IMR-90 (cell line): ENCODE measurements at regions not wholly inside any gene's neighbourhood (a gene's known extent, or its start where the extent isn't known, plus 50 kb on each side); places are given as distances from the start of the nearest gene placed in this dataset.
A peak's percentile ranks its signal among the peaks of the same experiment; 100 is the strongest.

Experiments used
- ATAC-seq: fragments of 200-7000 bp; cut with Tn5 transposase; 2 replicates; pipeline ENCODE4 v1.9.1; 2020; ENCODE audit warnings: low read depth, mild to moderate bottlenecking, moderate library complexity
- BruUV-seq: library from RNA; stranded (reverse); fragments of 400-500 nt; replicated peaks from 2 replicates; lab custom pipeline; 2021; lab: Mats Ljungman, UMichigan
- CTCF ChIA-PET: fragments of 300-600 bp; formaldehyde crosslinking; extraction: SDS; loops from one replicate; lab custom pipeline; 2021; ENCODE audit warnings: antibody characterized with exemption; lab: Yijun Ruan, JAX
- POLR2A ChIA-PET: fragments of 300-600 bp; sonication (Branson Sonifier 250); formaldehyde crosslinking; loops from one replicate; lab custom pipeline; 2022; ENCODE audit warnings: antibody characterized with exemption; ENCODE audit not compliant: unreplicated experiment; lab: Charles Lee
- DNase-seq: peaks from one replicate; pipeline ENCODE4 v3.0.0; 2013
- H2AFZ ChIP-seq: replicated peaks from 2 replicates; pipeline ENCODE3; 2013; ENCODE audit warnings: low read length, mild to moderate bottlenecking; ENCODE audit not compliant: poor library complexity
- H2AK5ac ChIP-seq: 2 replicates; pipeline ENCODE4 v1.6.1; 2013; ENCODE audit warnings: low read depth, low read length, inconsistent platforms
- H2AK9ac ChIP-seq: replicated peaks from 2 replicates; pipeline ENCODE3; 2013; ENCODE audit warnings: mild to moderate bottlenecking, low read depth, low read length, moderate library complexity; ENCODE audit not compliant: poor library complexity
- H2BK120ac ChIP-seq: 2 replicates; pipeline ENCODE4 v1.6.1; 2013; ENCODE audit warnings: low read depth, low read length, inconsistent platforms
- H2BK15ac ChIP-seq: 3 replicates; pipeline ENCODE4 v1.6.1; 2013; ENCODE audit warnings: low read depth, low read length, inconsistent platforms
- H2BK20ac ChIP-seq: 2 replicates; pipeline ENCODE4 v1.6.1; 2013; ENCODE audit warnings: low read depth, mild to moderate bottlenecking, inconsistent platforms, low read length, moderate library complexity
- H2BK5ac ChIP-seq: 2 replicates; pipeline ENCODE4 v1.6.1; 2013; ENCODE audit warnings: mild to moderate bottlenecking, low read depth, low read length, inconsistent platforms; ENCODE audit not compliant: poor library complexity, severe bottlenecking
- H3K14ac ChIP-seq: replicated peaks from 2 replicates; pipeline ENCODE4 v1.6.1; 2013; ENCODE audit warnings: low read depth, low read length, inconsistent platforms
- H3K18ac ChIP-seq: 2 replicates; pipeline ENCODE4 v1.6.1; 2013; ENCODE audit warnings: low read depth, low read length, control low read depth
- H3K23ac ChIP-seq: 2 replicates; pipeline ENCODE4 v1.6.1; 2013; ENCODE audit warnings: low read depth, low read length, inconsistent platforms
- H3K27ac ChIP-seq: 2 replicates; pipeline ENCODE4 v1.5.1; 2013; ENCODE audit warnings: mild to moderate bottlenecking, control low read depth, low read length; ENCODE audit not compliant: insufficient read depth
- H3K27me3 ChIP-seq: 2 replicates; pipeline ENCODE4 v1.6.1; 2013; ENCODE audit warnings: low read length; ENCODE audit not compliant: control insufficient read depth, insufficient read depth
- H3K36me3 ChIP-seq: 2 replicates; pipeline ENCODE4 v1.6.1; 2013; ENCODE audit warnings: low read length, mixed read lengths; ENCODE audit not compliant: control insufficient read depth, insufficient read depth
- H3K4ac ChIP-seq: 2 replicates; pipeline ENCODE4 v1.6.1; 2013; ENCODE audit warnings: low read depth, low read length, inconsistent platforms
- H3K4me1 ChIP-seq: 2 replicates; pipeline ENCODE4 v1.6.1; 2013; ENCODE audit warnings: low read length, mixed read lengths; ENCODE audit not compliant: control insufficient read depth, insufficient read depth
- H3K4me2 ChIP-seq: 2 replicates; pipeline ENCODE4 v1.6.1; 2013; ENCODE audit warnings: low read depth, mild to moderate bottlenecking, control low read depth, low read length, moderate library complexity
- H3K4me3 ChIP-seq: 2 replicates; pipeline ENCODE4 v1.5.1; 2013; ENCODE audit warnings: low read depth, mild to moderate bottlenecking, control low read depth, low read length, moderate library complexity; ENCODE audit not compliant: insufficient read depth
- H3K56ac ChIP-seq: 2 replicates; pipeline ENCODE4 v1.6.1; 2013; ENCODE audit warnings: low read length, inconsistent platforms; ENCODE audit not compliant: insufficient read depth; ENCODE audit errors: extremely low read depth
- H3K79me1 ChIP-seq, 2 experiments: 2 replicates each; pipeline ENCODE4 v1.6.1; 2013; ENCODE audit warnings: low read length in 2 of 2, inconsistent platforms in 1 of 2, low read depth in 1 of 2
- H3K9ac ChIP-seq: 2 replicates; pipeline ENCODE4 v1.6.1; 2013; ENCODE audit warnings: low read depth, low read length, control low read depth
- H3K9me1 ChIP-seq: 2 replicates; pipeline ENCODE4 v1.6.1; 2013; ENCODE audit warnings: low read length, inconsistent platforms; ENCODE audit not compliant: insufficient read depth
- H3K9me3 ChIP-seq: 2 replicates; pipeline ENCODE4 v1.6.1; 2013; ENCODE audit warnings: low read length; ENCODE audit not compliant: control insufficient read depth, insufficient read depth
- H4K20me1 ChIP-seq: 2 replicates; pipeline ENCODE4 v1.6.1; 2013; ENCODE audit warnings: low read length, inconsistent platforms; ENCODE audit not compliant: insufficient read depth
- H4K5ac ChIP-seq: 2 replicates; pipeline ENCODE4 v1.6.1; 2013; ENCODE audit warnings: mild to moderate bottlenecking, low read depth, low read length, control low read depth
- H4K8ac ChIP-seq, 2 experiments: 2 replicates each; pipeline ENCODE4 v1.6.1; 2013; ENCODE audit warnings: low read depth in 2 of 2, low read length in 2 of 2, control low read depth in 1 of 2, inconsistent platforms in 1 of 2
- H4K91ac ChIP-seq: 2 replicates; pipeline ENCODE4 v1.6.1; 2013; ENCODE audit warnings: low read depth, low read length, inconsistent platforms; ENCODE audit not compliant: insufficient read depth
- BHLHE40 ChIP-seq: fragments of 150-350 bp; IDR thresholded peaks from 2 replicates; pipeline ENCODE4 v1.6.1; 2016; ENCODE audit warnings: mild to moderate bottlenecking, low read depth, low read length
- CEBPB ChIP-seq: IDR thresholded peaks from 2 replicates; pipeline ENCODE4 v1.6.1; 2012; ENCODE audit warnings: low read depth, low read length, improper control_type of control experiment
- CHD1 ChIP-seq: IDR thresholded peaks from 2 replicates; pipeline ENCODE4 v1.6.1; 2012; ENCODE audit warnings: low read depth, low read length, improper control_type of control experiment
- CTCF ChIP-seq: conservative IDR thresholded peaks from 2 replicates; pipeline ENCODE4 v1.5.1; 2012; ENCODE audit warnings: mild to moderate bottlenecking, low read depth, low read length, improper control_type of control experiment
- ELK1 ChIP-seq: fragments of 150-350 bp; IDR thresholded peaks from 2 replicates; pipeline ENCODE4 v1.6.1; 2016; ENCODE audit warnings: low read depth, mild to moderate bottlenecking, low read length, moderate library complexity, borderline replicate concordance
- FOS ChIP-seq: fragments of 150-350 bp; IDR thresholded peaks from 2 replicates; pipeline ENCODE4 v1.6.1; 2016; ENCODE audit warnings: low read depth, low read length
- MAZ ChIP-seq: IDR thresholded peaks from 2 replicates; pipeline ENCODE4 v1.6.1; 2012; ENCODE audit warnings: low read depth, mild to moderate bottlenecking, low read length, improper control_type of control experiment, moderate library complexity, borderline replicate concordance
- NFE2L2 ChIP-seq: fragments of 150-350 bp; IDR thresholded peaks from 2 replicates; pipeline ENCODE4 v1.6.1; 2016; ENCODE audit warnings: low read depth, mild to moderate bottlenecking, low read length
- POLR2A ChIP-seq: IDR thresholded peaks from 2 replicates; pipeline ENCODE4 v1.6.1; 2012; ENCODE audit warnings: mild to moderate bottlenecking, low read depth, low read length
- RCOR1 ChIP-seq: IDR thresholded peaks from 2 replicates; pipeline ENCODE4 v1.6.1; 2012; ENCODE audit warnings: mild to moderate bottlenecking, low read length, improper control_type of control experiment; ENCODE audit not compliant: insufficient replicate concordance
- USF2 ChIP-seq: fragments of 150-350 bp; IDR thresholded peaks from 2 replicates; pipeline ENCODE4 v1.6.1; 2017; ENCODE audit warnings: mild to moderate bottlenecking, antibody characterized with exemption, low read length, low read depth
- WGBS, 2 experiments: methylation state at CpG; one replicate each; pipeline versions ENCODE4 v1.1.5 to v1.1.7; 2013; ENCODE audit warnings: missing lambda C conversion rate in 2 of 2; ENCODE audit not compliant: insufficient read length in 1 of 2; ENCODE audit errors: extremely low coverage in 2 of 2; 5-methylcytosine and 5-hydroxymethylcytosine counted together
- dilution Hi-C: fragments of 300-500 bp; cut with HindIII; formaldehyde crosslinking; loops from one replicate; pipeline ENCODE4 v1.14.3; 2018; ENCODE audit warnings: low sequenced_read_pairs; ENCODE audit not compliant: unreplicated experiment
- in situ Hi-C: fragments of 300-500 bp; cut with MboI; formaldehyde crosslinking; loops from 3 replicates; pipeline ENCODE4 v1.14.3; 2019; ENCODE audit warnings: low sequenced_read_pairs, inconsistent platforms, mixed read lengths
- intact Hi-C: fragments of 100-400 bp; cut with micrococcal nuclease; formaldehyde crosslinking; loops from 2 replicates; pipeline ENCODE4 v1.10.0; 2022

- Histone ChIP-seq H2BK5ac (no peak overlapping the region), H3K9me3 (no peaks in the 10 kb centered on the region), H2AK5ac (no peak overlapping the region), H2AK9ac (no peak overlapping the region), H4K91ac (no peak overlapping the region), H3K4me1 (peaks cover 1% of the 10 kb centered on the region; the same call in 1 of the 2 replicates), H4K8ac (no peak overlapping the region), H3K14ac (no peak overlapping the region), H3K4me2 (no peak overlapping the region), H4K5ac (no peak overlapping the region), H3K36me3 (no peaks in the 10 kb centered on the region), H2BK20ac (no peak overlapping the region), H3K9me1 (no peaks in the 10 kb centered on the region), H2BK120ac (no peak overlapping the region), H3K4me3 (no peak overlapping the region), H2AFZ (no peak overlapping the region), H3K18ac (no peak overlapping the region), H3K79me1 (no peaks in the 10 kb centered on the region), H3K27me3 (no peaks in the 10 kb centered on the region), H3K4ac (no peak overlapping the region), H3K23ac (no peak overlapping the region), H3K56ac (no peak overlapping the region), H2BK15ac (no peak overlapping the region), H3K9ac (no peak overlapping the region), H3K27ac (no peak overlapping the region), H4K20me1 (no peaks in the 10 kb centered on the region)
- TF ChIP-seq FOS: no peak
- no peak for TF ChIP-seq ELK1
- no peak for TF ChIP-seq NFE2L2
- no peak for TF ChIP-seq BHLHE40
- TF ChIP-seq CTCF: no peak
- TF ChIP-seq MAZ: no peak
- no peak for TF ChIP-seq POLR2A
- no peak for TF ChIP-seq CEBPB
- no peak for TF ChIP-seq USF2
- TF ChIP-seq CHD1: no peak
- no peak for TF ChIP-seq RCOR1
- in situ Hi-C loops: no loop called here
- ATAC-seq (peak; percentile 61), DNase-seq (peak; percentile 19)
- no TSS peak for BruUV-seq
- WGBS, 2 experiments: no CpG with 5 or more reads among the region's 5 CpGs
- intact Hi-C loops: no loop called here
- dilution Hi-C loops: no loop called here
- CTCF ChIA-PET: interaction anchor here (0.9 kb wide), 1 partner anchor 15 kb away, joined by 3 read pairs; no protein-coding TSS in a partner anchor
- POLR2A ChIA-PET: no interaction called here
These were observed 55.1 kb downstream of the TTC6 start for GRCh38 chr14:37650356-37651037.
